Activated CD8-positive, alpha-beta memory T cell treated with anti-CD3 and anti-CD28 coated beads, Interleukin-2, amount 10 ng/mL, durations not matched to agents 7 days and 5 days (primary cell): ENCODE measurements at regions not wholly inside any gene's neighbourhood (a gene's known extent, or its start where the extent isn't known, plus 50 kb on each side); places are given as distances from the start of the nearest gene placed in this dataset.
"Not testable (repeated sequence)": the region's sequence is repeated elsewhere in the genome, so short reads cannot be mapped to it uniquely, and the experiment has no call there.

ENCODE experiments used
- ATAC-seq: fragments of 150-1000 bp; cut with Tn5 transposase; one replicate; pipeline ENCODE4 v1.10.0; 2021; ENCODE audit warnings: moderate library complexity
- CTCF ChIA-PET: fragments of 350-600 bp; sonication (Branson Sonifier 250); formaldehyde crosslinking; loops from one replicate; lab custom pipeline; 2021; ENCODE audit warnings: antibody characterized with exemption; lab: Charles Lee
- DNase-seq: peaks from one replicate; pipeline ENCODE4 v3.0.0-alpha.2; 2020
- H3K27ac Mint-ChIP-seq: one replicate; pipeline ENCODE4 v1.8.0; 2021; ENCODE audit warnings: mild to moderate bottlenecking, mixed read lengths
- H3K27me3 Mint-ChIP-seq: one replicate; pipeline ENCODE4 v1.8.0; 2021; ENCODE audit warnings: mixed read lengths
- H3K36me3 Mint-ChIP-seq: one replicate; pipeline ENCODE4 v1.8.0; 2021; ENCODE audit warnings: mild to moderate bottlenecking, mixed read lengths
- H3K4me1 Mint-ChIP-seq: one replicate; pipeline ENCODE4 v1.8.0; 2021; ENCODE audit warnings: mixed read lengths
- H3K4me3 Mint-ChIP-seq: one replicate; pipeline ENCODE4 v1.8.0; 2021; ENCODE audit warnings: mild to moderate bottlenecking, moderate library complexity, mixed read lengths
- H3K9me3 Mint-ChIP-seq: one replicate; pipeline ENCODE4 v1.8.0; 2022; ENCODE audit warnings: low read depth, mixed read lengths

GRCh38 chr5:172534229-172535107, 80.1 kb upstream of the SH3PXD2B start:
- Mint-ChIP-seq H3K27ac (no peak overlapping the region), H3K36me3 (no peaks in the 10 kb centered on the region), H3K4me3 (no peak overlapping the region), H3K9me3 (no peaks in the 10 kb centered on the region), H3K27me3 (peaks cover 8% of the 10 kb centered on the region), H3K4me1 (peaks cover 7% of the 10 kb centered on the region)
- CTCF ChIA-PET: no interaction called here
- DNase-seq: no peak
- no peak for ATAC-seq

GRCh38 chr5:172533399-172534228, 79.3 kb upstream of the SH3PXD2B start:
- no peak overlapping the region for H3K27ac Mint-ChIP-seq
- CTCF ChIA-PET: no interaction called here
- peaks cover 7% of the 10 kb centered on the region for H3K4me1 Mint-ChIP-seq
- H3K36me3 Mint-ChIP-seq: no peaks in the 10 kb centered on the region
- ATAC-seq: no peak
- no peaks in the 10 kb centered on the region for H3K9me3 Mint-ChIP-seq
- H3K27me3 Mint-ChIP-seq: peaks cover 8% of the 10 kb centered on the region
- no peak overlapping the region for H3K4me3 Mint-ChIP-seq
- no peak for DNase-seq

- Mint-ChIP-seq H3K27me3 (peaks cover 14% of the 10 kb centered on the region), H3K9me3 (peaks cover 2% of the 10 kb centered on the region), H3K36me3 (no peaks in the 10 kb centered on the region), H3K4me1 (peaks cover 7% of the 10 kb centered on the region), H3K4me3 (no peak overlapping the region), H3K27ac (no peak overlapping the region)
- DNase-seq (no peak), ATAC-seq (no peak)
- CTCF ChIA-PET: no interaction called here
Measured at GRCh38 chr5:172533058-172533398, 78.7 kb upstream of the SH3PXD2B start.

GRCh38 chr5:172532439-172532838, 78.1 kb upstream of the SH3PXD2B start:
- DNase-seq, ATAC-seq, H3K4me1 Mint-ChIP-seq, H3K36me3 Mint-ChIP-seq, H3K4me3 Mint-ChIP-seq, H3K9me3 Mint-ChIP-seq, H3K27ac Mint-ChIP-seq: not testable (repeated sequence)
- peaks cover 14% of the 10 kb centered on the region for H3K27me3 Mint-ChIP-seq
- CTCF ChIA-PET: interaction anchor here (1.1 kb wide), 1 partner anchor 165 kb away, joined by 3 read pairs; no protein-coding TSS in a partner anchor

GRCh38 chr5:172531704-172532026, 77.3 kb upstream of the SH3PXD2B start:
- peaks cover 2% of the 10 kb centered on the region for H3K9me3 Mint-ChIP-seq
- no peaks in the 10 kb centered on the region for H3K36me3 Mint-ChIP-seq
- H3K27me3 Mint-ChIP-seq: peaks cover 14% of the 10 kb centered on the region
- no peak overlapping the region for H3K4me3 Mint-ChIP-seq
- ATAC-seq (no peak), DNase-seq (peak; percentile 28)
- H3K27ac Mint-ChIP-seq: no peak overlapping the region
- peaks cover 7% of the 10 kb centered on the region for H3K4me1 Mint-ChIP-seq
- CTCF ChIA-PET: interaction anchor here (1.1 kb wide), 1 partner anchor 165 kb away, joined by 3 read pairs; no protein-coding TSS in a partner anchor

GRCh38 chr5:172530878-172531703, 76.8 kb upstream of the SH3PXD2B start:
- Mint-ChIP-seq H3K27me3 (peaks cover 13% of the 10 kb centered on the region), H3K36me3 (no peaks in the 10 kb centered on the region), H3K9me3 (peaks cover 2% of the 10 kb centered on the region), H3K27ac (no peak overlapping the region), H3K4me1 (peaks cover 7% of the 10 kb centered on the region), H3K4me3 (no peak overlapping the region)
- CTCF ChIA-PET: no interaction called here
- ATAC-seq: no peak
- DNase-seq: peak; percentile 32

- H3K27ac Mint-ChIP-seq: no peak overlapping the region
- CTCF ChIA-PET: no interaction called here
- H3K9me3 Mint-ChIP-seq: peaks cover 2% of the 10 kb centered on the region
- H3K4me1 Mint-ChIP-seq: peaks cover 7% of the 10 kb centered on the region
- no peaks in the 10 kb centered on the region for H3K36me3 Mint-ChIP-seq
- DNase-seq (peak; percentile 9), ATAC-seq (no peak)
- H3K4me3 Mint-ChIP-seq: no peak overlapping the region
- peaks cover 12% of the 10 kb centered on the region for H3K27me3 Mint-ChIP-seq
Measured at GRCh38 chr5:172530406-172530805, 76.1 kb upstream of the SH3PXD2B start.

- CTCF ChIA-PET: no interaction called here
Measured at GRCh38 chr5:172529896-172530295, 75.6 kb upstream of the SH3PXD2B start.

GRCh38 chr5:172528440-172528839, 74.1 kb upstream of the SH3PXD2B start:
- no peaks in the 10 kb centered on the region for H3K36me3 Mint-ChIP-seq
- no peak for ATAC-seq
- H3K4me3 Mint-ChIP-seq: no peak overlapping the region
- no peak overlapping the region for H3K27ac Mint-ChIP-seq
- DNase-seq: no peak
- CTCF ChIA-PET: no interaction called here
- peaks cover 10% of the 10 kb centered on the region for H3K27me3 Mint-ChIP-seq
- H3K9me3 Mint-ChIP-seq: peaks cover 2% of the 10 kb centered on the region
- H3K4me1 Mint-ChIP-seq: peaks cover 7% of the 10 kb centered on the region

More at GRCh38 chr5:172529896-172530295, 75.6 kb upstream of the SH3PXD2B start:
- ATAC-seq: no peak
- Mint-ChIP-seq H3K4me3 (no peak overlapping the region), H3K27ac (no peak overlapping the region), H3K36me3 (no peaks in the 10 kb centered on the region), H3K4me1 (peaks cover 7% of the 10 kb centered on the region), H3K9me3 (peaks cover 2% of the 10 kb centered on the region), H3K27me3 (peaks cover 12% of the 10 kb centered on the region)
- peak; percentile 23 for DNase-seq

- H3K27ac Mint-ChIP-seq: no peak overlapping the region
- DNase-seq (peak; percentile 15), ATAC-seq (no peak)
- H3K4me3 Mint-ChIP-seq: no peak overlapping the region
- peaks cover 5% of the 10 kb centered on the region for H3K4me1 Mint-ChIP-seq
- H3K36me3 Mint-ChIP-seq: no peaks in the 10 kb centered on the region
- peaks cover 6% of the 10 kb centered on the region for H3K27me3 Mint-ChIP-seq
- H3K9me3 Mint-ChIP-seq: peaks cover 2% of the 10 kb centered on the region
- CTCF ChIA-PET: no interaction called here
Measured at GRCh38 chr5:172527559-172527958, 73.2 kb upstream of the SH3PXD2B start.

GRCh38 chr5:172525996-172526360, 71.7 kb upstream of the SH3PXD2B start:
- Mint-ChIP-seq H3K27ac (no peak overlapping the region), H3K9me3 (peaks cover 2% of the 10 kb centered on the region), H3K4me3 (no peak overlapping the region), H3K27me3 (peaks cover 6% of the 10 kb centered on the region), H3K36me3 (no peaks in the 10 kb centered on the region), H3K4me1 (peaks cover 3% of the 10 kb centered on the region)
- DNase-seq (peak; percentile 9), ATAC-seq (no peak)
- CTCF ChIA-PET: no interaction called here

- Mint-ChIP-seq H3K9me3 (peaks cover 2% of the 10 kb centered on the region), H3K4me1 (peaks cover under 1% of the 10 kb centered on the region), H3K27me3 (peaks cover 6% of the 10 kb centered on the region), H3K27ac (no peak overlapping the region), H3K36me3 (no peaks in the 10 kb centered on the region), H3K4me3 (no peak overlapping the region)
- ATAC-seq (no peak), DNase-seq (no peak)
- CTCF ChIA-PET: no interaction called here
Measured at GRCh38 chr5:172525307-172525995, 71.1 kb upstream of the SH3PXD2B start.

GRCh38 chr5:172524573-172525021, 70.3 kb upstream of the SH3PXD2B start:
- CTCF ChIA-PET: no interaction called here

More at GRCh38 chr5:172524573-172525021, 70.3 kb upstream of the SH3PXD2B start:
- Mint-ChIP-seq H3K9me3 (peaks cover 2% of the 10 kb centered on the region), H3K4me1 (no peaks in the 10 kb centered on the region), H3K36me3 (no peaks in the 10 kb centered on the region), H3K27me3 (peaks cover 8% of the 10 kb centered on the region), H3K27ac (no peak overlapping the region), H3K4me3 (no peak overlapping the region)
- no peak for ATAC-seq
- DNase-seq: peak; percentile 4
